ENCODE measurements at regions not wholly inside any gene's neighbourhood (a gene's known extent, or its start where the extent isn't known, plus 50 kb on each side); places are given as distances from the start of the nearest gene placed in this dataset.

DNA sequence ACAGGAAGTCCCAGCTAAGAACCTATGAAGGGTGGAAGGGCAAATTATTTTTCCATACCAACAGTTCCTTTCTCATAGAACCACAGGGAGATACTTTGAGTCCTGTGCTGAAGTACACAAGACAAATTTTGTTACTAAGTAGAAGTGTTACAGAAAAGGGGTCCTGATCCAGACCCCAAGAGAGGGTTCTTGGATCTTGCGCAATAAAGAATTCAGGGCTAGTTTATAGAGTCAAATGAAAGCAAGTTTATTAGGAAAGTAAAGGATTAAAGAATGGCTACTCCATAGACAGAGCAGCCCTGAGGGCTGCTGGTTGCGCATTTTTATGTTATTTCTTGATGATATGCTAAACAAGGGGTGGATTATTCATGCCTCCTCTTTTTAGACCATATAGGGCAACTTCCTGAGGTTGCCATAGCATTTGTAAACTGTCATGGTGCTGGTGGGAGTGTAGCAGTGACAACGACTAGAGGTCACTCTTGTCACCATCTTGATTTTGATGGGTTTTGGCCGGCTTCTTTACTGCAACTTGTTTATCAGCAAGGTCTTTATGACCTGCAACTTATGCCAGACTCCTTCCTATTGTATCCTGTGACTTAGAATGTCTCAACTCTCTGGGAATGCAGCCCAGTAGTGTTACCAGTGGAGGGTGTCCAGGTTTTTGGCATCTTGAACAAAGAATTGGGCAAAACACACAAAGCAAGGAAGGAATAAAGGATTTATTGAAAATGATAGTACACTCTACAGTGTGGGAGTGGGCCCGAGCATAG is 409.4 kb downstream of the SH2D4B start:
- TF ChIP-seq CTCF (conservative IDR thresholded peaks at IDR 0.05; ENCODE audit: low read depth, low read length) = no peak
- peak; percentile 73 for TF ChIP-seq CEBPB (IDR thresholded peaks at IDR 0.05; ENCODE audit: low read depth, low read length)

Data from IMR-90 (cell line).